ENCODE measurements at regions not wholly inside any gene's neighbourhood (a gene's known extent, or its start where the extent isn't known, plus 50 kb on each side); places are given as distances from the start of the nearest gene placed in this dataset.

- Histone ChIP-seq H3K9me3 (ENCODE audit: control insufficient read depth, insufficient read depth, low read depth, low read length) (no peaks in the 10 kb centered on the region), H4K20me1 (ENCODE audit: control insufficient read depth, extremely low read depth, insufficient read depth, low read length) (no peaks in the 10 kb centered on the region), H3K4me3 (replicated peaks in 1 of 4; ENCODE audit: control extremely low read depth in 1 of 4, insufficient read depth in 1 of 4, low read depth in 3 of 4, low read length in 4 of 4) (no peak overlapping the region), H3K4me1 (ENCODE audit: control insufficient read depth, extremely low read depth, insufficient read depth, low read length) (no peaks in the 10 kb centered on the region), H3K36me3 (ENCODE audit: control insufficient read depth, insufficient read depth, low read length) (no peaks in the 10 kb centered on the region), H3K4me2 (ENCODE audit: extremely low read depth, insufficient read depth, low read length) (no peak overlapping the region), H3K79me2 (ENCODE audit: control insufficient read depth, insufficient read depth, low read length) (no peaks in the 10 kb centered on the region), H2AFZ (ENCODE audit: low read length) (no peak overlapping the region), H3K27me3 (ENCODE audit: control insufficient read depth, insufficient read depth, low read length) (no peaks in the 10 kb centered on the region), H3K27ac (ENCODE audit: insufficient read depth, low read length) (no peak overlapping the region), H3K9ac (ENCODE audit: insufficient read depth, low read length) (no peak overlapping the region)
- TF ChIP-seq CTCF (conservative IDR thresholded peaks at IDR 0.05 in 1 of 2, IDR thresholded peaks at IDR 0.05 in 1 of 2; ENCODE audit: low read depth in 1 of 2, low read length in 2 of 2), result no peak
- TF ChIP-seq EZH2 (IDR thresholded peaks at IDR 0.05; ENCODE audit: low read length, missing control alignments), result no peak
- DNase-seq (ENCODE audit: low read depth in 2 of 2), result no peak
Observed at GRCh38 chr15:79736435-79737000, 160.3 kb downstream of the MTHFS start.

- no peaks in the 10 kb centered on the region for H3K4me1 ChIP-seq (ENCODE audit: control insufficient read depth, extremely low read depth, insufficient read depth, low read length)
- no peaks in the 10 kb centered on the region for H3K36me3 ChIP-seq (ENCODE audit: control insufficient read depth, insufficient read depth, low read length)
- no peaks in the 10 kb centered on the region for H4K20me1 ChIP-seq (ENCODE audit: control insufficient read depth, extremely low read depth, insufficient read depth, low read length)
- H3K27ac ChIP-seq (ENCODE audit: insufficient read depth, low read length), result no peak overlapping the region
- no peak overlapping the region for H3K4me3 ChIP-seq (replicated peaks in 1 of 4; ENCODE audit: control extremely low read depth in 1 of 4, insufficient read depth in 1 of 4, low read depth in 3 of 4, low read length in 4 of 4)
- DNase-seq (ENCODE audit: low read depth in 2 of 2), result no peak
- H3K27me3 ChIP-seq (ENCODE audit: control insufficient read depth, insufficient read depth, low read length), result no peaks in the 10 kb centered on the region
- H3K4me2 ChIP-seq (ENCODE audit: extremely low read depth, insufficient read depth, low read length), result no peak overlapping the region
- H3K79me2 ChIP-seq (ENCODE audit: control insufficient read depth, insufficient read depth, low read length), result no peaks in the 10 kb centered on the region
- no peak overlapping the region for H3K9ac ChIP-seq (ENCODE audit: insufficient read depth, low read length)
- no peaks in the 10 kb centered on the region for H3K9me3 ChIP-seq (ENCODE audit: control insufficient read depth, insufficient read depth, low read depth, low read length)
- H2AFZ ChIP-seq (ENCODE audit: low read length), result no peak overlapping the region
- TF ChIP-seq CTCF (conservative IDR thresholded peaks at IDR 0.05 in 1 of 2, IDR thresholded peaks at IDR 0.05 in 1 of 2; ENCODE audit: low read depth in 1 of 2, low read length in 2 of 2) (no peak), EZH2 (IDR thresholded peaks at IDR 0.05; ENCODE audit: low read length, missing control alignments) (no peak)
Observed at GRCh38 chr15:79738143-79738542, 158.7 kb downstream of the MTHFS start.

GRCh38 chr15:79740561-79740960 is 156.3 kb downstream of the MTHFS start:
- Histone ChIP-seq H3K9me3 (ENCODE audit: control insufficient read depth, insufficient read depth, low read depth, low read length) (no peaks in the 10 kb centered on the region), H3K27me3 (ENCODE audit: control insufficient read depth, insufficient read depth, low read length) (no peaks in the 10 kb centered on the region), H3K9ac (ENCODE audit: insufficient read depth, low read length) (no peak overlapping the region), H4K20me1 (ENCODE audit: control insufficient read depth, extremely low read depth, insufficient read depth, low read length) (no peaks in the 10 kb centered on the region), H2AFZ (ENCODE audit: low read length) (no peak overlapping the region), H3K79me2 (ENCODE audit: control insufficient read depth, insufficient read depth, low read length) (no peaks in the 10 kb centered on the region), H3K27ac (ENCODE audit: insufficient read depth, low read length) (no peak overlapping the region), H3K4me1 (ENCODE audit: control insufficient read depth, extremely low read depth, insufficient read depth, low read length) (no peaks in the 10 kb centered on the region), H3K4me3 (replicated peaks in 1 of 4; ENCODE audit: control extremely low read depth in 1 of 4, insufficient read depth in 1 of 4, low read depth in 3 of 4, low read length in 4 of 4) (no peak overlapping the region), H3K4me2 (ENCODE audit: extremely low read depth, insufficient read depth, low read length) (no peak overlapping the region), H3K36me3 (ENCODE audit: control insufficient read depth, insufficient read depth, low read length) (no peaks in the 10 kb centered on the region)
- no peak for TF ChIP-seq EZH2 (IDR thresholded peaks at IDR 0.05; ENCODE audit: low read length, missing control alignments)
- TF ChIP-seq CTCF (conservative IDR thresholded peaks at IDR 0.05 in 1 of 2, IDR thresholded peaks at IDR 0.05 in 1 of 2; ENCODE audit: low read depth in 1 of 2, low read length in 2 of 2), result no peak
- no peak for DNase-seq (ENCODE audit: low read depth in 2 of 2)
